ENCODE measurements at regions not wholly inside any gene's neighbourhood (a gene's known extent, or its start where the extent isn't known, plus 50 kb on each side); places are given as distances from the start of the nearest gene placed in this dataset.

- no peaks in the 10 kb centered on the region for H3K9me3 ChIP-seq (ENCODE audit: control insufficient read depth, low read length)
- H3K4me1 ChIP-seq (ENCODE audit: control insufficient read depth, insufficient read depth, low read length), result no peaks in the 10 kb centered on the region
- no peak overlapping the region for H3K9ac ChIP-seq (ENCODE audit: low read length)
- no peak overlapping the region for H3K4me3 ChIP-seq (ENCODE audit: low read length)
- no peaks in the 10 kb centered on the region for H3K27me3 ChIP-seq (ENCODE audit: control insufficient read depth, insufficient read depth, low read length)
- no peaks in the 10 kb centered on the region for H3K36me3 ChIP-seq (ENCODE audit: control insufficient read depth, insufficient read depth, low read length)
Observed at GRCh38 chr13:39886336-39886735, 230.9 kb downstream of the COG6 start.

GRCh38 chr13:39887387-39887786 is 231.9 kb downstream of the COG6 start:
- H3K4me1 ChIP-seq (ENCODE audit: control insufficient read depth, insufficient read depth, low read length), result no peaks in the 10 kb centered on the region
- H3K4me3 ChIP-seq (ENCODE audit: low read length), result no peak overlapping the region

GRCh38 chr13:39888865-39889810 is 233.7 kb downstream of the COG6 start:
- Histone ChIP-seq H3K4me3 (ENCODE audit: low read length) (no peak overlapping the region), H3K4me1 (ENCODE audit: control insufficient read depth, insufficient read depth, low read length) (no peaks in the 10 kb centered on the region), H3K9me3 (ENCODE audit: control insufficient read depth, low read length) (no peaks in the 10 kb centered on the region), H3K36me3 (ENCODE audit: control insufficient read depth, insufficient read depth, low read length) (no peaks in the 10 kb centered on the region), H3K27me3 (ENCODE audit: control insufficient read depth, insufficient read depth, low read length) (no peaks in the 10 kb centered on the region), H3K9ac (ENCODE audit: low read length) (no peak overlapping the region)

More at GRCh38 chr13:39887387-39887786, 231.9 kb downstream of the COG6 start:
- Histone ChIP-seq H3K36me3 (ENCODE audit: control insufficient read depth, insufficient read depth, low read length) (no peaks in the 10 kb centered on the region), H3K9ac (ENCODE audit: low read length) (no peak overlapping the region), H3K9me3 (ENCODE audit: control insufficient read depth, low read length) (no peaks in the 10 kb centered on the region), H3K27me3 (ENCODE audit: control insufficient read depth, insufficient read depth, low read length) (no peaks in the 10 kb centered on the region)

GRCh38 chr13:39890537-39890936 is 235.1 kb downstream of the COG6 start:
- H3K36me3 ChIP-seq (ENCODE audit: control insufficient read depth, insufficient read depth, low read length), result no peaks in the 10 kb centered on the region
- H3K4me1 ChIP-seq (ENCODE audit: control insufficient read depth, insufficient read depth, low read length), result no peaks in the 10 kb centered on the region
- no peaks in the 10 kb centered on the region for H3K9me3 ChIP-seq (ENCODE audit: control insufficient read depth, low read length)
- no peaks in the 10 kb centered on the region for H3K27me3 ChIP-seq (ENCODE audit: control insufficient read depth, insufficient read depth, low read length)
- H3K4me3 ChIP-seq (ENCODE audit: low read length), result no peak overlapping the region
- H3K9ac ChIP-seq (ENCODE audit: low read length), result no peak overlapping the region

GRCh38 chr13:39892721-39893685 is 237.5 kb downstream of the COG6 start:
- no peaks in the 10 kb centered on the region for H3K4me1 ChIP-seq (ENCODE audit: control insufficient read depth, insufficient read depth, low read length)
- no peaks in the 10 kb centered on the region for H3K27me3 ChIP-seq (ENCODE audit: control insufficient read depth, insufficient read depth, low read length)
- no peaks in the 10 kb centered on the region for H3K9me3 ChIP-seq (ENCODE audit: control insufficient read depth, low read length)
- H3K4me3 ChIP-seq (ENCODE audit: low read length), result no peak overlapping the region
- H3K36me3 ChIP-seq (ENCODE audit: control insufficient read depth, insufficient read depth, low read length), result no peaks in the 10 kb centered on the region
- no peak overlapping the region for H3K9ac ChIP-seq (ENCODE audit: low read length)

- no peaks in the 10 kb centered on the region for H3K36me3 ChIP-seq (ENCODE audit: control insufficient read depth, insufficient read depth, low read length)
- H3K4me3 ChIP-seq (ENCODE audit: low read length), result no peak overlapping the region
- no peaks in the 10 kb centered on the region for H3K4me1 ChIP-seq (ENCODE audit: control insufficient read depth, insufficient read depth, low read length)
- H3K9ac ChIP-seq (ENCODE audit: low read length), result no peak overlapping the region
- H3K9me3 ChIP-seq (ENCODE audit: control insufficient read depth, low read length), result no peaks in the 10 kb centered on the region
- H3K27me3 ChIP-seq (ENCODE audit: control insufficient read depth, insufficient read depth, low read length), result no peaks in the 10 kb centered on the region
Observed at GRCh38 chr13:39893808-39894207, 238.3 kb downstream of the COG6 start.

GRCh38 chr13:39894586-39894985 is 239.1 kb downstream of the COG6 start:
- Histone ChIP-seq H3K4me1 (ENCODE audit: control insufficient read depth, insufficient read depth, low read length) (no peaks in the 10 kb centered on the region), H3K4me3 (ENCODE audit: low read length) (no peak overlapping the region), H3K27me3 (ENCODE audit: control insufficient read depth, insufficient read depth, low read length) (no peaks in the 10 kb centered on the region), H3K36me3 (ENCODE audit: control insufficient read depth, insufficient read depth, low read length) (no peaks in the 10 kb centered on the region), H3K9ac (ENCODE audit: low read length) (no peak overlapping the region), H3K9me3 (ENCODE audit: control insufficient read depth, low read length) (no peaks in the 10 kb centered on the region)

- Histone ChIP-seq H3K36me3 (ENCODE audit: control insufficient read depth, insufficient read depth, low read length) (no peaks in the 10 kb centered on the region), H3K9ac (ENCODE audit: low read length) (no peak overlapping the region), H3K4me3 (ENCODE audit: low read length) (no peak overlapping the region), H3K4me1 (ENCODE audit: control insufficient read depth, insufficient read depth, low read length) (no peaks in the 10 kb centered on the region), H3K9me3 (ENCODE audit: control insufficient read depth, low read length) (no peaks in the 10 kb centered on the region), H3K27me3 (ENCODE audit: control insufficient read depth, insufficient read depth, low read length) (no peaks in the 10 kb centered on the region)
Observed at GRCh38 chr13:39895254-39895653, 239.8 kb downstream of the COG6 start.

- no peak overlapping the region for H3K9ac ChIP-seq (ENCODE audit: low read length)
- no peak overlapping the region for H3K4me3 ChIP-seq (ENCODE audit: low read length)
- H3K9me3 ChIP-seq (ENCODE audit: control insufficient read depth, low read length), result no peaks in the 10 kb centered on the region
- H3K36me3 ChIP-seq (ENCODE audit: control insufficient read depth, insufficient read depth, low read length), result no peaks in the 10 kb centered on the region
- no peaks in the 10 kb centered on the region for H3K4me1 ChIP-seq (ENCODE audit: control insufficient read depth, insufficient read depth, low read length)
- H3K27me3 ChIP-seq (ENCODE audit: control insufficient read depth, insufficient read depth, low read length), result no peaks in the 10 kb centered on the region
Observed at GRCh38 chr13:39897636-39898035, 242.2 kb downstream of the COG6 start.

GRCh38 chr13:39900106-39900750 is 244.8 kb downstream of the COG6 start:
- no peaks in the 10 kb centered on the region for H3K9me3 ChIP-seq (ENCODE audit: control insufficient read depth, low read length)
- no peak overlapping the region for H3K9ac ChIP-seq (ENCODE audit: low read length)
- H3K27me3 ChIP-seq (ENCODE audit: control insufficient read depth, insufficient read depth, low read length), result no peaks in the 10 kb centered on the region
- no peaks in the 10 kb centered on the region for H3K36me3 ChIP-seq (ENCODE audit: control insufficient read depth, insufficient read depth, low read length)
- no peak overlapping the region for H3K4me3 ChIP-seq (ENCODE audit: low read length)
- no peaks in the 10 kb centered on the region for H3K4me1 ChIP-seq (ENCODE audit: control insufficient read depth, insufficient read depth, low read length)

- Histone ChIP-seq H3K4me3 (ENCODE audit: low read length) (no peak overlapping the region), H3K27me3 (ENCODE audit: control insufficient read depth, insufficient read depth, low read length) (no peaks in the 10 kb centered on the region), H3K36me3 (ENCODE audit: control insufficient read depth, insufficient read depth, low read length) (no peaks in the 10 kb centered on the region), H3K4me1 (ENCODE audit: control insufficient read depth, insufficient read depth, low read length) (no peaks in the 10 kb centered on the region), H3K9ac (ENCODE audit: low read length) (no peak overlapping the region), H3K9me3 (ENCODE audit: control insufficient read depth, low read length) (no peaks in the 10 kb centered on the region)
Observed at GRCh38 chr13:39904959-39905358, 249.5 kb downstream of the COG6 start.
